Right atrium auricular region (tissue), 2 donors: ENCODE measurements at regions not wholly inside any gene's neighbourhood (a gene's known extent, or its start where the extent isn't known, plus 50 kb on each side); places are given as distances from the start of the nearest gene placed in this dataset.

Source experiments
- DNase-seq: peaks from one replicate; pipeline ENCODE4 v3.0.0-alpha.2; 2019; ENCODE audit warnings: low spot score
- H3K27ac ChIP-seq, 2 donors: fragments of 200-600 bp; sonication (generic); 1 replicate in 1 of 2; 2 replicates in 1 of 2; pipeline ENCODE4 v1.5.1; 2016 to 2019
- H3K27me3 ChIP-seq, 2 donors: fragments of 200-600 bp; sonication (generic); one replicate each; pipeline versions ENCODE4 v1.5.1 to v1.6.0; 2017 to 2019
- H3K36me3 ChIP-seq: fragments of 200-600 bp; sonication (generic); one replicate; pipeline ENCODE4 v1.5.1; 2016
- H3K4me1 ChIP-seq, 2 donors: fragments of 200-600 bp; sonication (generic); one replicate each; pipeline versions ENCODE4 v1.5.1 to v1.6.0; 2017 to 2019
- H3K4me3 ChIP-seq, 2 donors: fragments of 200-600 bp; sonication (generic); 1 replicate in 1 of 2; 2 replicates in 1 of 2; pipeline ENCODE4 v1.5.1; 2017 to 2019; ENCODE audit warnings: mild to moderate bottlenecking in 1 of 2, moderate library complexity in 1 of 2
- H3K9me3 ChIP-seq, 2 donors: fragments of 200-600 bp; sonication (generic); one replicate each; pipeline ENCODE4 v1.5.1; 2019
- TF ChIP-seq, protein P1 (sequence below), 2 donors: fragments of 200-600 bp; sonication (generic); IDR thresholded peaks; one replicate each; pipeline ENCODE4 v1.5.1; 2019; ENCODE audit warnings: antibody characterized with exemption in 2 of 2

DNA sequence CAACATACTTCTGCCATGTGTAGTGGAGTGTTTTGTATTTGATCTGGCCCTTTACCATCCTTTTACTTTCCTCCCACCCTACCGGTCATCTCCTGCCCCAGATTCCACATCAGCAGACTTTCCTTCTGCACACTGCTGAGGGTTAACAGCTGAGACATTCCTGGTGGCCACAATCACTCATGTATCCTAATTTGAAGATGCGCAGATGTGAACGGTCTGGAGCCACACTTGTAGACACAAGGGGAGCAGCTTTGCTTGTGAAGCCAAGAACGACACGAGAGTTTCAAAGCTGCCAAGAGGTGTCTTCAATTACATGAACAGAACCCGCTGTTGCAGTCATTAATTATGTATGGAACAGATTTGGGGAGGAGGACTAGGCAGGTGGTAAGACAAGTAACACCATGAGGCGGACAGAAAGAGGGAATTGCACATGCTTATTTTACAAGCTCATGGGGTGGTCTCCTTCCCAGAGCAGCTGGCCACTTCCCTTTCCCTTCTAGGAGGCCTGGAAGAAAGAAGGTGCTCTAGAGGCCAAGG, 260.7 kb upstream of the KLHL29 start:
- no peak overlapping the region for H3K4me3 ChIP-seq
- no peaks in the 10 kb centered on the region for H3K27me3 ChIP-seq
- H3K27ac ChIP-seq, result no peak overlapping the region
- TF ChIP-seq, protein P1, sequence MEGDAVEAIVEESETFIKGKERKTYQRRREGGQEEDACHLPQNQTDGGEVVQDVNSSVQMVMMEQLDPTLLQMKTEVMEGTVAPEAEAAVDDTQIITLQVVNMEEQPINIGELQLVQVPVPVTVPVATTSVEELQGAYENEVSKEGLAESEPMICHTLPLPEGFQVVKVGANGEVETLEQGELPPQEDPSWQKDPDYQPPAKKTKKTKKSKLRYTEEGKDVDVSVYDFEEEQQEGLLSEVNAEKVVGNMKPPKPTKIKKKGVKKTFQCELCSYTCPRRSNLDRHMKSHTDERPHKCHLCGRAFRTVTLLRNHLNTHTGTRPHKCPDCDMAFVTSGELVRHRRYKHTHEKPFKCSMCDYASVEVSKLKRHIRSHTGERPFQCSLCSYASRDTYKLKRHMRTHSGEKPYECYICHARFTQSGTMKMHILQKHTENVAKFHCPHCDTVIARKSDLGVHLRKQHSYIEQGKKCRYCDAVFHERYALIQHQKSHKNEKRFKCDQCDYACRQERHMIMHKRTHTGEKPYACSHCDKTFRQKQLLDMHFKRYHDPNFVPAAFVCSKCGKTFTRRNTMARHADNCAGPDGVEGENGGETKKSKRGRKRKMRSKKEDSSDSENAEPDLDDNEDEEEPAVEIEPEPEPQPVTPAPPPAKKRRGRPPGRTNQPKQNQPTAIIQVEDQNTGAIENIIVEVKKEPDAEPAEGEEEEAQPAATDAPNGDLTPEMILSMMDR (IDR thresholded peaks at IDR 0.05), result no peak
- no peaks in the 10 kb centered on the region for H3K36me3 ChIP-seq
- H3K4me1 ChIP-seq, result no peaks in the 10 kb centered on the region
- DNase-seq, result no peak
- peaks cover 0 to 8% of the 10 kb centered on the region in 2 donors for H3K9me3 ChIP-seq

DNA sequence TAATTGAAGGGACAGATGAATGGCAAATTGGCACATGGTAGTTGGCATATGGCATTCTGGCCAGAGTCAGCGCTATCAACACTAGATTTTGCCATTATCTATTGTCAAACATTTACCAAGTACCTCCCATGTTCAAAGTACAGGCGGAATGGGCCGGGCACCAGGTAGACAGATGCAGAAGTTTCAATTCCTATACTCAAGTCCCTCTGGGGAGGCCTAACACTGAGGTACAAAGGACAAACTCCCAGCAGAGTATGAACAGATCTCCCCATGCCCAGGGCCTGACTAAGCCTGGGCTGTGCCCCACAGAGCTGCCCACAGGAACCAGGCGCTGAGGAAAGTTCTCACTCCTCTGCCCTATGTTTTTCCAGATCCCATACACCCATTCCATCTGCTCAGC, 257.5 kb upstream of the KLHL29 start:
- Histone ChIP-seq H3K4me1 (no peaks in the 10 kb centered on the region), H3K27me3 (no peaks in the 10 kb centered on the region), H3K4me3 (no peak overlapping the region), H3K9me3 (peaks cover 0 to 8% of the 10 kb centered on the region in 2 donors), H3K36me3 (no peaks in the 10 kb centered on the region), H3K27ac (no peak overlapping the region)
- TF ChIP-seq, protein P1 (IDR thresholded peaks at IDR 0.05), result no peak
- DNase-seq, result no peak

DNA sequence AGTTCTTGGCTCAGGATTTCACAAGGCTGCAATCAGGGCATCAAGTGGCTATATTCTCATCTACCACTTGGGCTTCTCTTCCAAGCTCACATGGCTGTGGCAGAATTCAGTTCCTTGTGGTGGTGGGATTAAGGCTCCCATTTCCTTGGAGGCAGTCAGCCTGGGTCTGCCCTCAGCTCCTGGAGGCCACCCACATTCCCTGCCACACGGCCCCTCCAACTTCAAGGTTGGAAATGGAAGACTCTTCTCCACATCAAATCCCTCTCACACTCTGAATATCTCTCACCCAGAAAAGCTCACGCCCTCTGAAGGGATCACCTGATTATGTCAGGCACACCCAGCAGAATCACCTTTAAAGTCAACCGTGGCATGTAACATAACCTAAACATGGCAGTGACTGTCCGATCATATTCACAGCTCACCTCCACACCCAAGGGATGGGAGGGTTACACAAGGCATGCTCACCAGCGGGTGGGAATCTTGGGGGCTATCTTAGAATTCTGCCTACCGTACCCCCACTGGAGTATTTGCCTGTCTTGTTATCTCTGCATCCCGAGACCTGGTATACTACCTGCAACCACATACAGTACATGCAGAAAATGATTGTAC, 256.2 kb upstream of the KLHL29 start:
- DNase-seq, result no peak
- Histone ChIP-seq H3K27ac (no peak overlapping the region), H3K9me3 (peaks cover 0 to 8% of the 10 kb centered on the region in 2 donors), H3K27me3 (no peaks in the 10 kb centered on the region), H3K4me3 (no peak overlapping the region), H3K36me3 (no peaks in the 10 kb centered on the region), H3K4me1 (no peaks in the 10 kb centered on the region)
- TF ChIP-seq, protein P1 (IDR thresholded peaks at IDR 0.05), result no peak

DNA sequence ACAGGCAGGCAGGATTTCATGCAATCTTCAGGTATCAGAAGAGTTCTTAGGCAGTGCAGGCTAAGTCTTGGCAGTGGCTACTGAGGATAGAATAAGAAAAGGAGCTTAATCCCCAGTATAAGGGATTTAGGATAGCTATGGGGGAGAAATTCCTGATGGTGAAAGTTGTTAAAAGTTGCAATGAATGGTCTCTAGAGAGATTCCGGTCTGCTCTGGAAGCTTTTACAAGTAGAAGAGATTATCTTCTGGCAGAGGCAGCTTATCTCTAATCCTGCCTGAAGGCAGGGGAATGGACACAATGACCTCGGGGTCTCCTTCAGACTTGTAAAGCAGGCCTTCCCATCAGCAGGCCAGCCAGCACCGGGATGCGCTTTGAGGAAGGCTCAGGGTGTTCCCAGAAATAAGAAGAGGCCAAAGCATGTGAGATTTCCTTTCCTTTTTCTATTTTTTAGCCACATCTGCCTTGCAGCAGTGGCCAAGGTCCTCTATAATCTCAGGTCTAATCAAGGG, 253.9 kb upstream of the KLHL29 start:
- no peak overlapping the region for H3K27ac ChIP-seq
- H3K9me3 ChIP-seq, result peaks cover 0 to 8% of the 10 kb centered on the region in 2 donors
- TF ChIP-seq, protein P1 (IDR thresholded peaks at IDR 0.05), result no peak
- H3K36me3 ChIP-seq, result no peaks in the 10 kb centered on the region
- no peaks in the 10 kb centered on the region for H3K27me3 ChIP-seq
- no peak for DNase-seq
- H3K4me1 ChIP-seq, result peaks cover 0 to 7% of the 10 kb centered on the region in 2 donors
- no peak overlapping the region for H3K4me3 ChIP-seq

DNA sequence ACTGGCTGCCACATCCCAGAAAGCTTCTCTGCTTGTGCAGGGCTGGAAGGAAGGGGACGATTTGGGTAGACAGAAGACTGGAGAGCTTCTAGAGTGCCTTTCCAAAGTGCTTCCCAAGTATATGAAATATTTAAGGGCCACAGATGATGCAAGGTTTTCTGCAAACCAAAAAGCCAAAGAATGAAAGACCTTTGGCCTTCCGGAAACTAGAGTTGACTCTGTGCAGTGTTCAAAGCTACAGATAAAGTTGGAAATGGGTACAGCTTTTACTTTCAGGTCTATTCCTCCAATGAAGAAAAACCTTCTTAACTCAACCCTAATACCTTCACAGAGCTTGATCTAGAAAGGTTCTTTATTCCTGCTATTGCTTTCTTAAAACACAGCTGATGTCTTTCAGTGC, 253.0 kb upstream of the KLHL29 start:
- no peaks in the 10 kb centered on the region for H3K27me3 ChIP-seq
- H3K27ac ChIP-seq, result no peak overlapping the region
- TF ChIP-seq, protein P1 (IDR thresholded peaks at IDR 0.05), result no peak
- peaks cover 0 to 7% of the 10 kb centered on the region in 2 donors for H3K4me1 ChIP-seq
- H3K9me3 ChIP-seq, result peaks cover 0 to 8% of the 10 kb centered on the region in 2 donors
- no peak for DNase-seq
- no peak overlapping the region for H3K4me3 ChIP-seq
- no peaks in the 10 kb centered on the region for H3K36me3 ChIP-seq
